HG02938 (cell line): ENCODE measurements at regions not wholly inside any gene's neighbourhood (a gene's known extent, or its start where the extent isn't known, plus 50 kb on each side); places are given as distances from the start of the nearest gene placed in this dataset.

Experiments
- ATAC-seq: cut with Tn5 transposase; IDR thresholded peaks from one replicate; pipeline ENCODE4 v1.9.1; 2021; ENCODE audit warnings: mild to moderate bottlenecking, moderate library complexity; ENCODE audit not compliant: unreplicated experiment

- no peak for ATAC-seq
Observed at GRCh38 chr11:112509300-112509699, 248.6 kb upstream of the PLET1 start.

GRCh38 chr11:112511271-112511670, 250.6 kb upstream of the PLET1 start:
- no peak for ATAC-seq

- ATAC-seq, result no peak
Observed at GRCh38 chr11:112511911-112512310, 251.3 kb upstream of the PLET1 start.

GRCh38 chr11:112513417-112513816, 252.8 kb upstream of the PLET1 start:
- ATAC-seq, result no peak

GRCh38 chr11:112514011-112514740, 253.5 kb upstream of the PLET1 start:
- ATAC-seq, result peak; percentile 51

- ATAC-seq, result no peak
Observed at GRCh38 chr11:112516261-112516660, 255.6 kb upstream of the PLET1 start.

GRCh38 chr11:112516755-112517154, 256.1 kb upstream of the PLET1 start:
- ATAC-seq, result no peak

- no peak for ATAC-seq
Observed at GRCh38 chr11:112518371-112518770, 257.7 kb upstream of the PLET1 start.

- ATAC-seq, result no peak
Observed at GRCh38 chr11:112519751-112520150, 259.1 kb upstream of the PLET1 start.

- ATAC-seq, result no peak
Observed at GRCh38 chr11:112520354-112520753, 259.7 kb upstream of the PLET1 start.

GRCh38 chr11:112522536-112522935, 261.9 kb upstream of the PLET1 start:
- no peak for ATAC-seq

- no peak for ATAC-seq
Observed at GRCh38 chr11:112523031-112523430, 262.4 kb upstream of the PLET1 start.

GRCh38 chr11:112523477-112523876, 262.8 kb upstream of the PLET1 start:
- ATAC-seq, result no peak

GRCh38 chr11:112523951-112524350, 263.3 kb upstream of the PLET1 start:
- ATAC-seq, result no peak

- ATAC-seq, result no peak
Observed at GRCh38 chr11:112524798-112525197, 264.1 kb upstream of the PLET1 start.

- ATAC-seq, result no peak
Observed at GRCh38 chr11:112525270-112525669, 264.6 kb upstream of the PLET1 start.

GRCh38 chr11:112525844-112526590, 265.4 kb upstream of the PLET1 start:
- no peak for ATAC-seq

- no peak for ATAC-seq
Observed at GRCh38 chr11:112526699-112527416, 266.2 kb upstream of the PLET1 start.

GRCh38 chr11:112529071-112529470, 268.4 kb upstream of the PLET1 start:
- no peak for ATAC-seq

- ATAC-seq, result no peak
Observed at GRCh38 chr11:112532506-112532905, 271.8 kb upstream of the PLET1 start.

- no peak for ATAC-seq
Observed at GRCh38 chr11:112533682-112534081, 273.0 kb upstream of the PLET1 start.

- ATAC-seq, result no peak
Observed at GRCh38 chr11:112534208-112534607, 273.5 kb upstream of the PLET1 start.
